C4-2B (cell line): ENCODE measurements at regions not wholly inside any gene's neighbourhood (a gene's known extent, or its start where the extent isn't known, plus 50 kb on each side); places are given as distances from the start of the nearest gene placed in this dataset.

ENCODE experiments used
- ZFX ChIP-seq: fragments of 450-650 bp; IDR thresholded peaks from 2 replicates; pipeline ENCODE4 v1.6.1; 2017
- TF ChIP-seq, protein P1 (sequence below): fragments of 450-650 bp; conservative IDR thresholded peaks from 2 replicates; pipeline ENCODE4 v1.5.1; 2017; ENCODE audit warnings: mild to moderate bottlenecking

DNA sequence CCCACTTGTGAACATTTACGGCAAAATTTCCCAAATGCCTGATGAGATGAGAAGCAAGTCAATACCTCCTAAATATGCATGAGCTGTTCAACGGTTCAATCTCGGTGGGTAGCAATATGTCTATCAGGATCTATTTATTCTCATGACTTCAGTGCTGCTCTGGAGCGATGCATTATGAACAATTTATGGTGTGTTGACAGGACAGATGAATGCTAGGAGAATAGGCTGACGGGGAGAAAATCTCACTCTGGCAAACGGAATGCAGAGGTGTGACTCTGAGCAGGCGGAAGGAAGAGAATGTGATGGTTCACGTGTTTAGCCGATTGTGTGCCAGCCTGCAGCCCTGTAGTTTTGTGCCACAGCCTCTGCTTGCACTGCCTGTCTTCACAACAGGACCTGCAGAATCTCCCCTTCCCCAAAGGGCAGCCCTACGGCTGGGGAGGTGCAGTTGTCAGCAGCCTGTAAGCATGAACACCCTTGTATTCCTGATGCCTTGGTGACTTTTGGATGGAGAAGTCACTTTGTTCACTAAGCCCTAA, 345.2 kb downstream of the PHKB start:
- TF ChIP-seq, protein P1, sequence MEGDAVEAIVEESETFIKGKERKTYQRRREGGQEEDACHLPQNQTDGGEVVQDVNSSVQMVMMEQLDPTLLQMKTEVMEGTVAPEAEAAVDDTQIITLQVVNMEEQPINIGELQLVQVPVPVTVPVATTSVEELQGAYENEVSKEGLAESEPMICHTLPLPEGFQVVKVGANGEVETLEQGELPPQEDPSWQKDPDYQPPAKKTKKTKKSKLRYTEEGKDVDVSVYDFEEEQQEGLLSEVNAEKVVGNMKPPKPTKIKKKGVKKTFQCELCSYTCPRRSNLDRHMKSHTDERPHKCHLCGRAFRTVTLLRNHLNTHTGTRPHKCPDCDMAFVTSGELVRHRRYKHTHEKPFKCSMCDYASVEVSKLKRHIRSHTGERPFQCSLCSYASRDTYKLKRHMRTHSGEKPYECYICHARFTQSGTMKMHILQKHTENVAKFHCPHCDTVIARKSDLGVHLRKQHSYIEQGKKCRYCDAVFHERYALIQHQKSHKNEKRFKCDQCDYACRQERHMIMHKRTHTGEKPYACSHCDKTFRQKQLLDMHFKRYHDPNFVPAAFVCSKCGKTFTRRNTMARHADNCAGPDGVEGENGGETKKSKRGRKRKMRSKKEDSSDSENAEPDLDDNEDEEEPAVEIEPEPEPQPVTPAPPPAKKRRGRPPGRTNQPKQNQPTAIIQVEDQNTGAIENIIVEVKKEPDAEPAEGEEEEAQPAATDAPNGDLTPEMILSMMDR = no peak
- no peak for TF ChIP-seq ZFX
